ENCODE measurements at regions not wholly inside any gene's neighbourhood (a gene's known extent, or its start where the extent isn't known, plus 50 kb on each side); places are given as distances from the start of the nearest gene placed in this dataset.

- TF ChIP-seq, protein P1, sequence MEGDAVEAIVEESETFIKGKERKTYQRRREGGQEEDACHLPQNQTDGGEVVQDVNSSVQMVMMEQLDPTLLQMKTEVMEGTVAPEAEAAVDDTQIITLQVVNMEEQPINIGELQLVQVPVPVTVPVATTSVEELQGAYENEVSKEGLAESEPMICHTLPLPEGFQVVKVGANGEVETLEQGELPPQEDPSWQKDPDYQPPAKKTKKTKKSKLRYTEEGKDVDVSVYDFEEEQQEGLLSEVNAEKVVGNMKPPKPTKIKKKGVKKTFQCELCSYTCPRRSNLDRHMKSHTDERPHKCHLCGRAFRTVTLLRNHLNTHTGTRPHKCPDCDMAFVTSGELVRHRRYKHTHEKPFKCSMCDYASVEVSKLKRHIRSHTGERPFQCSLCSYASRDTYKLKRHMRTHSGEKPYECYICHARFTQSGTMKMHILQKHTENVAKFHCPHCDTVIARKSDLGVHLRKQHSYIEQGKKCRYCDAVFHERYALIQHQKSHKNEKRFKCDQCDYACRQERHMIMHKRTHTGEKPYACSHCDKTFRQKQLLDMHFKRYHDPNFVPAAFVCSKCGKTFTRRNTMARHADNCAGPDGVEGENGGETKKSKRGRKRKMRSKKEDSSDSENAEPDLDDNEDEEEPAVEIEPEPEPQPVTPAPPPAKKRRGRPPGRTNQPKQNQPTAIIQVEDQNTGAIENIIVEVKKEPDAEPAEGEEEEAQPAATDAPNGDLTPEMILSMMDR (IDR thresholded peaks at IDR 0.05): no peak
- TF ChIP-seq POLR2A (IDR thresholded peaks at IDR 0.05): no peak
These were observed 61.0 kb upstream of the FNDC3B start for GRCh38 chr3:171978390-171978789.

All from uterus (tissue), 2 donors.